ENCODE measurements at regions not wholly inside any gene's neighbourhood (a gene's known extent, or its start where the extent isn't known, plus 50 kb on each side); places are given as distances from the start of the nearest gene placed in this dataset.

DNA sequence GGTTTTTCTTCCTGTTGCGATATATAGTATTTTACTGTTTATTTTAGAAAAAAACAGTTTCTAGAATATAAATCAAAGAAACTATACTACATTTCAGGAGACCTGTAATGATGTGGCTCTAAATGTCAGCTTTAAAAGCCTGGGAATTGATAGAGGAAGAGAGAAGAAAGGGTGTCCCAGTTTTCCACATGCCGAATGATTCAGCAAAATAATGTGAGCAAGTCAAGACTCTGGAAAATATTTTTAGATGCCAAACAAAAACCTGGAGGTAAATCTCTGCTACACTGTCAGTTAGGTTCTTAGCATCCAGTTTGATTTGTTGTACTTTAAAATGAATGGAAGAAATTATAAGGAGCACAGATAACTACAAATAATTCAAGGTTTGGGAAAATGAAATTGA lies 67.1 kb upstream of the DSG1 start:
- TF ChIP-seq POLR2A (IDR thresholded peaks at IDR 0.05; ENCODE audit: low read length) (no peak), GATA1 (IDR thresholded peaks at IDR 0.05; ENCODE audit: low read depth, low read length) (no peak)
